NCI-H82 (cell line): ENCODE measurements at regions not wholly inside any gene's neighbourhood (a gene's known extent, or its start where the extent isn't known, plus 50 kb on each side); places are given as distances from the start of the nearest gene placed in this dataset.

Source experiments
- DNase-seq: peaks from one replicate; lab custom pipeline; 2025; lab: John Stamatoyannopoulos, UW

DNA sequence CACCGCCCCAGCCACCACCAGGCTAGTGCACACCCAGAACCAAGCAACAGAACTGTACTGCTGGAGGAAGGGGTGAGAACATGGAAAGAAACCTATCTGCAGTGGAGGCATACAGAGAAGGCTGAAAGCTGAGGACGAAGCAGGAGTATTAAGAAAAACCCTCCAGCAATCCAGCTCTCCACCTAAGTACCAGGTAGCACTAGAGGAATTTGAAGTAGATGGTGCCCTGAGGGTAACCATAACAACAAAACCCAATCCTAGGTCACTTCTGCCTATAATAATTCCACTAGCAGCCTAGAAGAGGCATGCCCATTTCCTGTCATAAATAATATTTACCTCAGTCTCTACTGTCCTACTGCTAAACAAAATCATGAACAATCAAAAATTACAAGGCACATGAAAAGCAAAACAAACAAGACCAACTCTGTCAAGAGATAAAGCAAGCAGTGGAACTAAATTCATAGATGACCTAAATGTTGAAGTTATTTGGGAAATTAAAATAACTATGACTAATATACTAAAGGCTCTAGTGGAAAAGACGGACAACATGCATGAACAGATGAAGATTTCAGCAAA, 51.1 kb downstream of the HYCC1 start:
- no peak for DNase-seq

DNA sequence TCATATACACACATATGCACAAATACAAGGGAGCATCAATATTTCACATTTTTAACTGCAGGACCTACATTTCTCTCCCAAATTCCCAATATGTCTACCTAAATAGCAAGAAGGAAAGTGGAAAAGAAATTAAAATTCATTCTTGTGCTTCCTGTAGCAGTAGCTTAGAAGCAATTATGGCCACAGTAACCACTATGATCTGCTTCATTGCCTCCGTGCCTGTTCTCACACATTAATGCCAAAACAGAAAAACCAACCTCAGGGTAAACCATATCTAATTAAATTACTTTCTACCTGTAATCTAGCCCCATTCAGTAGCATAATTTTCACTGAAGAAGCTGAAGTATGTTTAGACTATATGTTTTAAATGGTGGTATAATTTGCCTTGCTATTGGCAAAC, 55.2 kb downstream of the HYCC1 start:
- DNase-seq: no peak

DNA sequence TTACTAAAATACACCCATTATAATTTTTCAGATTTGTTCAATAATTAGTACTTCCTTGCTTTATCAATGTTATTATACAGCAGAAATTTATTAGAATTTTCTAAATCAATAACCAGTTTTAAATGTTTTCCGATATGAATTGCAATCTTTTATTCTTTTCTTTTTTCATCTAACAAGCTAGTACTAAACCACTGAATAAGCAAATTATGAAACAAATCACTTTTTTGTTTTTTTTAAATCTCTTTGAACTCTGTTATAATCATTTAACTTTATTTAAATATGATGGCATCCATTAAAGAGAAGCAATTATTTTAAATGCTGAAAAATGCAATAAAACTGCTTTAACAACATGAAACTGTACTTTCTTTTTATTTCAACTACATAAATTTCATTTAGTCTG, 59.7 kb downstream of the HYCC1 start:
- DNase-seq: no peak

DNA sequence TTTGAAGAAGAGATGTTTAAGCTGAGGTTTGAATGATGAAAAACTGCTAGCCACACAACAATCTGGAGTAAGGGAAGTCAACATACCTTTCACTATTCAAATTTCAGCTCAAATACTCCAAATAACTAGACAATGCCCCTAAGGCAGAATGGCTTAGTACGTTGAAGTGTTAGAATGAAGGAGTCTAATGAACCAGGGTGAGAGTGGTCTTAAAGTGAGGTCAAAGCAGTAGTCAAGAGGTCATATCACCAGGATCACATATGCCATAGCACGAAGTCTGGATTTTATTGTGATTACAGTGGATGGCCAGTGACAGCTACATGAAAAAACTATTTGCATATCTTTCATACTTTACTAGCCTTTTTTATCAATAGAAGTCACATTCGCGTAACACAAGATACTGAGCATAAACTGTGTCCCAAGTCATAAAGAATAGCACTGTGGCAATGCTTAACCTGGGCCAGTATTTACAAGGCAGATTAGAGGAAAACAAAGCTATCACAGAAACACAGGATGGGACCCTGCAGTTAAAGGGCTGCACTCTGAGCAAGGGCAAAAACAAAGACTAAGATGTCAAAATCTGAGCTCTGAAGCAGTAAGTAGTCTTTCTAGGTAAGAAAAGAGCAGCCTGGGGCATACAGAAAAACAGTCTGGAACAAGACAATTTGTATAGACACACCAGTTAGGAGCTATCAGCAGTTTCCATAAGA, 61.5 kb downstream of the HYCC1 start:
- DNase-seq: no peak

DNA sequence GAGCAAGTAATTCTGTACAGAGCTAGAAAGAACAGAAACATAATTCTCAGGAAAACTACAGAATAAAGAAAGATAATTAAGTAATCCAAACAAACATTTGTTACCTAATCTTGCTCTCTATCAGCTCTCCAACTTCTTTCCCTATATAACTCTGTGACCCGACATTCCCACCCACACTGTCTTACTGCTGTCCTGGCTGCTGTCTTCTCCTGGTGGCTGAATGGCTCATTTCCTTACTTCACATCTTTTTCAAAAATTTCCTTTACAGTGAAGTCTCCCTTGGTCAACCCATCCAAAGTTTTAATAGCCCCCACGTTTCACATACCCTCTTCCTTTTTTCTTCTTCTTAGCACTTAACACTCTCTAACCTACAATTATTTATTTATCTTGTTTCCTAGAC, 64.0 kb downstream of the HYCC1 start:
- no peak for DNase-seq

DNA sequence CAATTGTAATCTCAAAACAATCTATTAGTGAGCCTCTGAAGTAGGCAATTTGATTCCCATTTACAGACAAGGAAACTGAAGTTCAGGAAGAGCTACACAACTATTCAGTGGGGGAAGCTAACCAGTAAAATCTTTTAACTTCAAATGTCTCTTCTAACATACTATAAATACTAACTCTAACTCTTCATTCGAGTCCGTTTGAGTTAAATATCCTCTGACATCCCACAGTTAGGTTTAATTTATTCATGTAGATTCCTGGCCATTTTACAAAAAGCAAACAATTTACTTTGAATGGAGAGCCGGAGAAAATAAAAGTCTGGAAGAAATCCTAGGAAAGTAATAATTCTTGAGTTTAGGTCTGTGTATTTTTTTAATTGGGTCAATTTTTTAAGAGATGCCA, 64.7 kb downstream of the HYCC1 start:
- DNase-seq: no peak

DNA sequence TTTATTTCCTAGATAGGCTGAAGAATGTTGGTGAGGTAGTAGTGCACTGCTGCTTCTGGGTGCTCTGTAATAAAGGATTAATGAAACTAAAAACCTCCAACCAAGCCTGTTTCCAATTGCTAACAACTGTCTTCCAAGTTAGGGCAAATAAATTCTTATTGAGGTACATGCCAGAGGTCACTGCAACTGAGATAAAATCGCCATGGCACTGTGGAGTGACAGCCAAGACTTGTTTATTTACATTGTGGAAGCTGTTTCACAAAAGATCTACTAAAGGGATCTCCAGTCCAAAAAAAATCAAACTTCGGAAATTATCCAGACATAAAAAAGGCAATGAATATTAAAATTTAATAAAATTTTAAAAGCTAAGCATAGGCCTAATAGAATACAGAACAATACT, 65.2 kb downstream of the HYCC1 start:
- DNase-seq: no peak

DNA sequence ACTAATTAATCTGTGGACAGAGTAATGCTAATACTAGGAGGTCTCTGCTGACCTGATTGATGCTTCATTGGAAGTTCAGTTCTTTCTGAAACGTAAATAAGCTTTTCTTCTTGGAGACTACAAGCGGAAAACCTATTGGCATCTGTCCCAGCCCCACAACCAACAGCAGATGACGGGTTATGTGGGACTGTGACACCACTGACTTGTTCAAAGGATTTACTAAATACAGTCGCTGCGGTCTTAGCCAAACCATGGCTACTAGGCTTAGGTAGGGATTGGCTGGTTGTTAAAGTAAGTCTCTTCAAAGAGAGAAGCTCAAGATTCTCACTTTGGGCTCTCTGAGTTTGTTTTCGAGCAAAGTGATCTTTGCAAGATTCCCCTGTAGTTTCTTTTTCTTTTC, 68.3 kb downstream of the HYCC1 start:
- peak; percentile 82 for DNase-seq

DNA sequence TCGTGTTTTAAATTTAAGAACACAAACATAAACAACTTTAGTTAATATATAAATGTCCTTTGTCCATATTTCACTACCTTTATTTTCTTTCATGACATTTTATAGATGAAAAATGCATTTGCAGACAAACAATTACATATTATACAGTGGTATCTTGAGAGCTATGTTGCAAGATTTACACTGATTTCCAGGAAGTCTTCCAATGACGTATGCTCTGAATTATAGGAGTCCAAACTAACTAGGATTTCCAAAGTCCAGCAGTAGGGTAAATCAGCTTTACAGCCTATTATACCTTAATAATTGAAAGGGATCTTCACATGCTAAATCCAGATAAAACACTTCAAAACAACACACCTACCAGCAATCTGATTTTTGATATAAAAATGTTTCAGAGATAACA, 69.4 kb downstream of the HYCC1 start:
- no peak for DNase-seq

DNA sequence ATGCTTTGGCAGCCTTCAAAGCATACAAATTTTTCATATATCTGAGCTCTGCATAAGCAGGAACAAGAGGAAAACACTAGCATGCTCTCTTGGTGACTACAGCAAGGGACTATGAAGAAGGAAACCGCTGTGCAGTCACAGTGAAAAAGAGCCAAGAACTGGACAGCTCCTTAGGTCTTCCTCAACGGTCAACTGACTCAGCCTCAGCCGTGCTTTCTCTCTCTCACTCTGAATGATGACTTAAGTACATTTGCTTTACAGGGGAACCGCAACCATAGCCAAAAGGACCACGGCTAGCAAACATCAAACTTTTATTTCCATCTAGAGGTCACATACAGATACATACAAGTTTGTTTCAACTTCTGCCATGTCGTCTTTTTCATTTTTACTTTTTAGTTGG, 69.9 kb downstream of the HYCC1 start:
- no peak for DNase-seq

DNA sequence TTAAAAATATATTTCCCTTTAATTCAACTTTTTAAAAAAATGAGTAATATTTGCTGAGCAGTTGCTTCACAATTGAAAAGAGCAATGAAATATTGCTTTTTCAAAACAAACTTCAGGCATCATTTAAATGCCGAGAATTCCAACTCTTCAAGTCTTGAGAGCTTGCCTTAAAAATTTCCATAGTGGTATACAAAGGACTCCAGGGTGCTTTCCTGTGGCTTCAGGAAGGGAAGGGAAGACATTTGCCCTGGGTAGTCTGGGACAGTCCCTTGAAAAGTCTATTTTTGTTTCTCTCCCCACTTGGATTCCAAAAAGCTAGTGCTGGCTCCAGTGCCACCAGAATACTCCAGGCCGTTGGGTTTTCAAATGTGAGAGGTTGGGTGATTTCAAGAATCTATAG, 71.7 kb downstream of the HYCC1 start:
- no peak for DNase-seq

DNA sequence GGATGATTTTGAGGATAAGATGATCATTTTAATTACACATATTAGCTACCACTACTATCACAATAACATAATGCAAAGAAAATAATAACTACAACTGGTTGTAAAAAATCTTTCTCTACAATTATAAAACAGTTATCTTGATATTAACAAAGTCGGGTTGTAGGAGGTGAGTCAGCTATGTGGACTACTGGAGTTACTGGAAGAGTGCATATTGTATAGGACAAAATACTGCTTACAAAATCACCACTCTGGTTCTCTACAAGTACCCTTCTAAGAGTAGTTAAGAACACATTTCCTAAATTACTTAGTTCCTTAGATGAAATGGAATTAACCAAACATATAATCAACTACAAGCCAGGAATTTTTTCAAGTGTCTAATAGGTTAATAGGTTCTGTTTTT, 74.1 kb downstream of the HYCC1 start:
- no peak for DNase-seq

DNA sequence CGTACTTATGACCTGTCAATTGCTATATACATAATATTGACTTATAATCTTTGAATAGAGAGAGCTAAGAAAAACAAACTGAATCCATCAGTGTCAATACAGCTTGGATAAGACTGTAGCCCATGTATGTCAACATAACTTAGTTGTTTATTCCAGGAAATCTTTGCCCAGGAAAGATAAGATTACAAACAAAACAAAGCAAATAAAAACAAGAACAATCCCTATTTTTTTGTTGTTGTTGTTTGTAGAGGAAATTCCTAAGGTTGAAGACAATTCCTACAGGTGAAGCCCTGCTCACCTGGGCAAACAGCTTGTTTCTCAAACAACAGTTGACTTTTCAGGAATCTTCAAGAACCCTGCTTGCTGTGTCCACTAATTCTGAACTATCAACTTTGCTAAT, 76.0 kb downstream of the HYCC1 start:
- no peak for DNase-seq

DNA sequence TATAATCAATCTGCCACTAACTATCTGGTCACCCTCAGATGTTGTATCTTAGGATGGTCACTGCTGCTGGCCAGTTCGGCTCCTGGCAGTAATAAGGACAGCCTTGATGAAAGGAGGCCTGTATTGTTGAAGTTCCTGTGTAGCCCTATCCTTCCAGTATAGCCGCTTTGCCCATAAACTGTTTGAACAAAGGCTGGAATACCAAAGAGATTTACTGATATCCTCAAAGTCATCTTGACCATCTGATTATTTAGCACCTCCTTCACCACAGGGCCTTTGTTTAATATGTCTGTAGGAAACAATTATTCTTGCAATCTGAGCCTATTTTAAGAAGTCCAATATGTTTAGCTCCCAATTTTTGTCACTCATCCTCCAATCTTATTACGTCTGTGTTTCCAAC, 77.7 kb downstream of the HYCC1 start:
- DNase-seq: no peak

DNA sequence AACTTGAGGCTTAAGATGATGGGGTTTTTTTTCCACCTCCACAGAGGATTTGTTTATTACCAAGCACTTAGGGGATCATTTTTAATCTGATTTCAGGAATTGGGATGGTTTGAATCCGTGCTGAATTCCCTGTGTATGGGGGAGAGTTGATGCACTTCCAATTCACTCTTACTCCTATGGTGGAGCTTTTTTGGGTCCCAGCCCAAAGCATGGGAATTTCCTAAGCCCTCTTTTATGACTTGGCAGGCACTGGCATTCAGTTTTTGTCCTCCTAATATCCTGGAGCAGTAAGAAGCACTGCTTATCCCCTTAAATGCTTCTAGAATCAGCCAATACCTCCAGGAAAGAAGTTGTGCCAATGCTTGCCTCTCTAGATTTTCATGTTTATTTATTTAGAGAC, 78.7 kb downstream of the HYCC1 start:
- DNase-seq: peak; percentile 28

DNA sequence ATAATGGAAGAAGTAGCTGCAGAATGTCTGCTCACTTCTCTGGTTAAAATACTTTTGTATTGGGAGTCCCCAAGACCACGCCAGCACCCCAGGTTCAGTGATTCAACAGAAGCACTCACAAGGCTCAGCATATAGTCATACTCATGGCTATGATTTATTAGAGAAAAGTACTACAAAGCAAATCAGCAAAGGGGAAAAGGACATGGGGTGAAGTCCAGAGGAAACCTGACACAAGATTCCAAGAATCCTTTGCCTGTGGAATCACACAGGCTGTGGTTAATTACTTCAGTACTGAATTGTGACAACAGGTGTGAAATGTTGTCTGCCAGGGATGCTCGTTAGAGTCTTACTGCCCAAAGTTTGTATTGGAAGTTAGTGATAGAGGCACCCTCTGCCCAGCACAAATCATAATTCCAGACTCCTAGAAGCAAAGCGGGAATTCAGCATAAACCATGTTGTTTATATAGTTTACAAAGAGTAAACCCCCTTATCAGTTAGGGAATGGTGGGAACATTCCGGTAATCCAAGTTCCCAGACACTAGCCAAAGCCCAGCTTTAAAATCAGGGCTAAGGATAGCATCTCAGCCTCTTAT, 79.4 kb downstream of the HYCC1 start:
- DNase-seq: no peak

DNA sequence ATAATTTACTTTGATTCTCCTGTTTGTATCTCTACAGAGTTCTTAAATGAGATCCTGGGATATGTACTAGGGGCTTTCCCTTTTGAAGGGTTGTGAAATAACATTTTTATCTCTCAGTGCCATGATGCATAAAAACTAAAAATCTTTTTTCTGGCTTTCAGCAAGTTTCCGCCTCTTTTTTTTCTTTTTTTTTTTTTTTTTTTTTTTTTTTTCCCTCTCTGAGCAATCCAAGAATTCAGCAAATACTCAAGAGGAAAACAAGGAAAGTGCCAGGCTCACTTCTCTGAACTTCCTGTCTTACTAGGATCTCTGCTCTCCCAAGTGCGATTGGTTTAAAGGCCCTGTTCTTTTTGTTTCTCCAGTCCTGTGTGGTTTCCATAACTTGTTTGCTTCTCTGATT, 79.9 kb downstream of the HYCC1 start:
- no peak for DNase-seq

DNA sequence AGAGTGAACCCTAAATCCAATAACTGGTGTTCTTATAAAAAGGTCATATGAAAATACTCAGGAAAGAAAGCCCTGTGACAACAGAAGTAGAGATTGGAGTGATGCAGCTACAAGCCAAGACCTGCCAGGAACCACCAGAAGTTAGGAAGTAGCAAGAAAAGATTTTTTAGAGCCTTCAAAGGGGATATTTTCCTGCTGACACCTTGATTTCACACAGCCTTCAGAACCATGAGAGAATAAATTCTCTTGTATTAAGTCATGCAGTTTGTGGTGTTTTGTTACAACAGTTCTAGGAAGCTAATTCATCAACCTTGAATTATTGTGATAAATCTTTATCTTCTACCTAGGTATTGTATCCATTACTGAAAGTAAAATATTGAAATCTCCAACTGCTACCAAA, 81.0 kb downstream of the HYCC1 start:
- no peak for DNase-seq

DNA sequence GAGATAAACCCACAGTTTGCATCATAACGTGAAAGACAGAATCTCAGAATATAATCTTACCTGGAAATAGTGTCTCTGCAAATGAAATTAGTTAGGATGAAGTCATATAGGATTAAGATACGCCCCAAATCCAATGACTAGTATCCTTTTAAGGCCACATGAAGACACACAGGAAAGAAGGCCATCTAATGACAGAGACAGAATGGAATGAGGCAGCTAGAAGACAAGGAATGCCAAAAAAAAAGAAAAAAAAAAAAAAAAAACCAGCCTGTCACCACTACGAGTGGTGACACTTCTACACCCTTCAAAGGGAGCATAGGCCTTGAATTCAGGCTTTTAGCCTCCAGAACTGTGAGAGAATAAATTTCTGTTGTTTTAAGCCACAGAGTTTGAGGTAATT, 82.9 kb downstream of the HYCC1 start:
- no peak for DNase-seq

DNA sequence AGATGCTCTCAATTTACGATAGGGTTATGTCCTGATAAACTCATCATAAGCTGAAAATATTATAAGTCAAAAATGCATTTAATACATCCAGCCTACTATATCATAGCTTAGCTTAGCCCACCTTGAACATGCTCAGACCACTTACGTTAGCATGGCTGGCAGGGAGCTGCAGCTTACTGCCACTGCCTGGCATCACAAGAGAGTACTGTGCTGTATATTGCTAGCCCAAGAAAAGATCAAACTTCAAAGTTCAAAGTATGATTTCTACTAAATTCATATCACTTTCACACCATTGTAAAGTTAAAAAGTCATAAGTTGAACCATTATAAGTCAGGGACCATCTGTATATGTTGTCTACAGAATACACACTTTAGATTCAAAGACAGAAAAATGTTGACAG, 91.6 kb downstream of the HYCC1 start:
- no peak for DNase-seq

DNA sequence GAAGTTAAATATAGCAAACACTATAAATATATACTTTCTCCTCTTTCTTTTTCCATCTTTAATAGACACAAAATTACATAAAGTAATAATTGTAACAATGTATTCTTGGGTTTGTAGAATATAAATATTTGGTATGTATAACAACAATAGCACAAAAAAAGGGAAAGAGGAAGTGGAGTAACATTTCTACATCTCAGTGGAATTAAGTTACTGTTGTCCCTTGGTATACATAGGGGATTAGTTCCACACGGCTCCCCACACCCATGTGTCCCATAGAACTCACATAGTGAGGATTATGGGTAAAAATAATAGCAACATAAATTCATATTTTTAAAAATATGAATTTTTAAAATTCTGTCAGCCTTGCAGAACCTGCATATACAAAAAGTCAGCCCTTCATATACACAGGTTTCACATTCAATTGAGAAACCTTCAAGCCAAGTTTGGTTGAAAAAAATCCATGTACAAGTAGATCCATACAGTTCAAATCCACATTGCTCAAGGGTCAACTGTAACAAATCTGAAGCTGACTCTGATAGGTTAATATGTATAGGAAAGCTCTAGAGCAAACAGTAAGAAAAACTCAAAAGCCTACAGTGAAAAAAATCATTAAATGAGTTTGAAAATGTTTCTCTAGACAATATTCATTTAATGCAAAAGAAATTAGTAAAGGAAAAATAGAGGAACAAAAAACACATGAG, 92.4 kb downstream of the HYCC1 start:
- DNase-seq: no peak

DNA sequence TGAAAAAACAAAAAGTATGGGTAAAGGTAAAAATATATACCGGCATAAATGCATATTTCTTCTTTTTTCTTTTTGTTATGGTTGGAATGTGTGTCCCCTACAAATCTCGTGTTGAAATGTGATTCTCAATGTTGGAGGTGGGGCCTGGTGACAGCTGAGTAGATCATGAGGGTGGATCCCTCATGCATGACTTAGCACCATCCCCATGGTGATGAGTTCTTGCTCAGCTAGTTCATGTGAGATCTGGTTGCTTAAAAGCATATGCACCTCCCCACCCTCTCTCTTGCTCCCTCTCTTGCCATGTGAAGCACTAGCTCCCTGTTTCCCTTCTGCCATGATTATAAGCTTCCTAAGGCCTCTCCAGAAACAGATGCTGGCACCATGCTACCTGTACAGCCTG, 93.3 kb downstream of the HYCC1 start:
- DNase-seq: no peak

DNA sequence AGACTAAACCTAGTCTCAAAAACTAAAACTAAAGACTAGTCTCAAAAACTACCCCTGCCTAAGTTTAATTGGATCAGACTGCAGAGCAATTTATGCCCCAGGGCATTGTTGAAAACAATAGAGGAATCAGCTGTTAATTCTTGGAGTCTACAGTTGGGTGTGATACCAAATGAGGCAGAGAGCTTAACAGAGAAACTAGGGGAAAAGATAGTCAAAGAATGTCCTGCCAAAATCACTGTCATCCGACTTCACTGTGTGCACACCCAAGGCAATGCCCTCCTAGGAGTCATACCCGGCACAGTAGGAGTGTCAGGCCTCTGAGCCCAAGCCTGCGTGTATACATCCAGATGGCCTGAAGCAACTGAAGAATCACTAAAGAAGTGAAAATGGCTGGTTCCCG, 90.5 kb upstream of the TOMM7 start:
- DNase-seq: no peak
